ENCODE measurements at regions not wholly inside any gene's neighbourhood (a gene's known extent, or its start where the extent isn't known, plus 50 kb on each side); places are given as distances from the start of the nearest gene placed in this dataset.
A peak's percentile ranks its signal among the peaks of the same experiment; 100 is the strongest.

DNA sequence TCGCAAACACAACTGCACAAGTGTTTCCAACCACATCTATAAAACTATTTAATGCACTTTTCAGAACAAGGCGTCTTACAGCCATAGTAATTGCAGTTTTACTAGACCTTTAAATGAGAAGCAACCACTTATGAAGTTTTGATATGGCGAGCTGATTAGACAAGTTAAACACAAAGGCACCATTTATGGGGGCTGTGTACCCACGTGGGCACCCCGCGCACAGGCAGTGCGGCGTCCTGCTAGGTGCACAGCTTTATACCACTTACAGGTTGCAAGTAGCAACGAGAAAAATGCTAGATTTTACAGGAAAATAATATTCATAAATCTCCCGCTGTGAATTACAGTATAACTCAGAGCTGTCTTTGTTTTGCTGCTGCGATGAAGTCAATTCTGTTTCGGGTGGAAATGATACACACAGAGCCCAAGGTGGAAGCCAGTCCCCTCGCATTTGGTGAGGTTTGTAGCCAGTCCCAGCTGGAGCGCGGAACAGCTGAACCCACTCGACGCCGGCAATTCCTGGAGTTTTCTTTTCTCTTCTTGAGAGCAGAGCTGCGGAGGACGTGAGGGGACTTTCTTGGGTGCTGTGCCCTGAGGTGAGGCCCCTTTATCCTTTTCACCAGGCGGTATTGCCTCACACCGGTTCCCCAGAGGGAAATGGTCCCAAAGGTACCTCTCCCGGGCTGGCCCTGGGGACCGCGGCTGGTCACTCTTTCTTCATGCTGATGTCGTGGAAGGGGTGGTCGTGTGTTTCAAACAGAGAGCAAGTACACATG is 76.7 kb downstream of the PTGR3 start:
- in situ Hi-C loops (cut with HindIII; ENCODE audit: low sequenced_read_pairs): no loop called here
- H3K4me3 ChIP-seq (ENCODE audit: low read depth, low read length): no peak overlapping the region
- DNase-seq (ENCODE audit: low read depth, low spot score): no peak
- TF ChIP-seq, protein P1, sequence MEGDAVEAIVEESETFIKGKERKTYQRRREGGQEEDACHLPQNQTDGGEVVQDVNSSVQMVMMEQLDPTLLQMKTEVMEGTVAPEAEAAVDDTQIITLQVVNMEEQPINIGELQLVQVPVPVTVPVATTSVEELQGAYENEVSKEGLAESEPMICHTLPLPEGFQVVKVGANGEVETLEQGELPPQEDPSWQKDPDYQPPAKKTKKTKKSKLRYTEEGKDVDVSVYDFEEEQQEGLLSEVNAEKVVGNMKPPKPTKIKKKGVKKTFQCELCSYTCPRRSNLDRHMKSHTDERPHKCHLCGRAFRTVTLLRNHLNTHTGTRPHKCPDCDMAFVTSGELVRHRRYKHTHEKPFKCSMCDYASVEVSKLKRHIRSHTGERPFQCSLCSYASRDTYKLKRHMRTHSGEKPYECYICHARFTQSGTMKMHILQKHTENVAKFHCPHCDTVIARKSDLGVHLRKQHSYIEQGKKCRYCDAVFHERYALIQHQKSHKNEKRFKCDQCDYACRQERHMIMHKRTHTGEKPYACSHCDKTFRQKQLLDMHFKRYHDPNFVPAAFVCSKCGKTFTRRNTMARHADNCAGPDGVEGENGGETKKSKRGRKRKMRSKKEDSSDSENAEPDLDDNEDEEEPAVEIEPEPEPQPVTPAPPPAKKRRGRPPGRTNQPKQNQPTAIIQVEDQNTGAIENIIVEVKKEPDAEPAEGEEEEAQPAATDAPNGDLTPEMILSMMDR (IDR thresholded peaks at IDR 0.05; ENCODE audit: low read depth, low read length): no peak

DNA sequence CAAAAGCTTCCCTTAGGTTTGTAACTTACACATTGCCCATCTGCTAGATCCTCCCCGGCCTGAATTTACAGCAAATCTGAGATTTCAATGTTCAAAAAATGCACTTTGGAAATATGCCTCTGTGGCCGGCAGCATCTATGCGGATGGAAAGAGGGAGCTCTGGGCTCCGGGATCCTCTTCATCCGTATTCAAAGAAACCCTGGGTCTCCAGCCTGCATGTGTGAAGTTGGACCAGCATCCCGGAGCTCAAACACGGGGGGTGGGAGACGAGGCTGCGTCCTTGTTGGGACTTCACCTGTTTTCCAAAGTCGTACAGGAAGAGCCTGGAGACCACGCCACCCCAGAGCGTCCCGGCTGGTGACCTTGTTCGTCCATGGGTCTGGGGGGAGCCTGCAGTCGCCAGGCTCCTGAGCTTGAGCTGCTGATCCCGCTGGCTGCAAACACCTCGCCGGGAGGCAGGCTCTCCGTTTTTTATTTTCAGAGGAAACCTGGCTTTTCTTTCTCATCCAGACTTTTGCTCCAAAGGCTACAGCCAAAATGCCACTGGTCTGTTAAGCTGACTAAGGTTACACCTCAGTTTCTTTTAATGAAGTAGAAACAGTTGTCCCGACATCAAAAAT is 77.4 kb downstream of the PTGR3 start:
- DNase-seq (ENCODE audit: low read depth, low spot score): no peak
- in situ Hi-C loops (cut with HindIII; ENCODE audit: low sequenced_read_pairs): no loop called here
- TF ChIP-seq, protein P1 (IDR thresholded peaks at IDR 0.05; ENCODE audit: low read depth, low read length): no peak
- H3K4me3 ChIP-seq (ENCODE audit: low read depth, low read length): no peak overlapping the region

DNA sequence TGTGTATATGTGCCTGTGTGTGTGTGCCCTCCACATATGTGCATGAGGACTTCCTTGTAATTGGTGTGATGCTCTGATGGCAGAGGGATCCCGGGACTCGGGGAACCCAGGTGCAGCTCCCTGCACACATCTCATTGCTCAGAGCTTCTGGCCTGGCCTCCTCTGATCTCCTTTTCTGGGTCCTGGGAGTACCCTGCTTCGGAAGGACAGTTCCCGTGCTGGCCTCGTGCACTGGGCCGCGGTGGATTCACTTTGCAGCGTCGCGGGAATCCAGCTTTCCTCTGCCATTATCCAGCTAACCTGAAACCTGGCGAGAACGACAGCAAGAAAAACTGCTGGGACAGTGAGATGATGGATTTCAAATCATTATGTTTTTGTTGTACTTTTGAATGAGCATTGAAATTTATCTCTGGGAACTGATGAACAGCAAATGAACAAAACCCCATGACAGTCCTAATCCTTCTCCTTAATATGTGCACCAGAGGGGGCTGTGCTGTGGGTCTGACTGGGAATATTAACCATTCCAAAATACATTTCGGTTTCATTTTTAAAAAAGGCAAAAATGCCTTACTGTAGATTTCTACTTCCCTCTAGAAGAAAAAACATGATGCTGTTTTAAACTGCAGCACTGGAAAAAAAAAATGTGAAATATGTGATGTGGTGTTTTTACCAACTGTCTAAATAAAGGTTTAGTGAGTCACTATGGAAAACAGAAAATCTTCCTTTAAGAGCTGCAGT is 78.2 kb downstream of the PTGR3 start:
- in situ Hi-C loops (cut with HindIII; ENCODE audit: low sequenced_read_pairs): no loop called here
- TF ChIP-seq, protein P1 (IDR thresholded peaks at IDR 0.05; ENCODE audit: low read depth, low read length): peak; percentile 34
- peak; percentile 23 for DNase-seq (ENCODE audit: low read depth, low spot score)
- no peak overlapping the region for H3K4me3 ChIP-seq (ENCODE audit: low read depth, low read length)

DNA sequence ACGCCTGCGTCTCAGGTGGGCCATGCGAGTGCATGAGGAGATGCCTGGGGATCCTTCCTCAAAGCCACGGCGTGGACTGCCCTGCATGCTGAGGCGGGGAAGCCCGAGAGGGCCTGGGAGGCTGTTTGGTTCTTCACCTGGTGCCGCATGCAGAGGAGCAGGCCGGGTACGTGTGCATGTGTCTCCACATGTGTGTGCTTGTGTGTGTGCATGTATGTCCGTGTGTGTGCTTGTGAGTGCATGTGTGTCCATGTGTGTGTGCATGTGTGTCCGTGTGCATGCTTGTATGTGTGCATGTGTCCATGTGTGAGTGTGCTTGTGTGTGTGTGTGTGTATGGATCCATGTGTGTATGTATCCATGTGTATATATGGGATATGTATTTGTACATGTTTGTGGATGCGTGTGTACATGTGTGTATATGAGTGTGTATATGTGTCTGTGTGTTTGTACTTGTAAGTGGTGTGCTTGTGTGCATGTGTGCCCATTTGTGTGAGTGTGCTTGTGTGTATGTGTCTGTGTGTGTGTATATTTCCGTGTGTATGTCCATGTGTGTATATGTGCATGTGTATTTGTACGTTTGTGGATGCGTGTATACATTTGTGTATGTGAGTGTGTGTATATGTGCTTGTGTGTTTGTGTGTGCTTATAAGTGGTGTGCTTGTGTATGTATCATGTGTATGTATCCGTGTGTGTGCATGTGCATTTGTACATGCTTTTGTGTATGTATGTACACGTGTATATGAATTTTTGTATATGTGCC is 79.0 kb downstream of the PTGR3 start:
- in situ Hi-C loops (cut with HindIII; ENCODE audit: low sequenced_read_pairs): no loop called here
- no peak overlapping the region for H3K4me3 ChIP-seq (ENCODE audit: low read depth, low read length)
- no peak for DNase-seq (ENCODE audit: low read depth, low spot score)
- TF ChIP-seq, protein P1 (IDR thresholded peaks at IDR 0.05; ENCODE audit: low read depth, low read length): no peak

DNA sequence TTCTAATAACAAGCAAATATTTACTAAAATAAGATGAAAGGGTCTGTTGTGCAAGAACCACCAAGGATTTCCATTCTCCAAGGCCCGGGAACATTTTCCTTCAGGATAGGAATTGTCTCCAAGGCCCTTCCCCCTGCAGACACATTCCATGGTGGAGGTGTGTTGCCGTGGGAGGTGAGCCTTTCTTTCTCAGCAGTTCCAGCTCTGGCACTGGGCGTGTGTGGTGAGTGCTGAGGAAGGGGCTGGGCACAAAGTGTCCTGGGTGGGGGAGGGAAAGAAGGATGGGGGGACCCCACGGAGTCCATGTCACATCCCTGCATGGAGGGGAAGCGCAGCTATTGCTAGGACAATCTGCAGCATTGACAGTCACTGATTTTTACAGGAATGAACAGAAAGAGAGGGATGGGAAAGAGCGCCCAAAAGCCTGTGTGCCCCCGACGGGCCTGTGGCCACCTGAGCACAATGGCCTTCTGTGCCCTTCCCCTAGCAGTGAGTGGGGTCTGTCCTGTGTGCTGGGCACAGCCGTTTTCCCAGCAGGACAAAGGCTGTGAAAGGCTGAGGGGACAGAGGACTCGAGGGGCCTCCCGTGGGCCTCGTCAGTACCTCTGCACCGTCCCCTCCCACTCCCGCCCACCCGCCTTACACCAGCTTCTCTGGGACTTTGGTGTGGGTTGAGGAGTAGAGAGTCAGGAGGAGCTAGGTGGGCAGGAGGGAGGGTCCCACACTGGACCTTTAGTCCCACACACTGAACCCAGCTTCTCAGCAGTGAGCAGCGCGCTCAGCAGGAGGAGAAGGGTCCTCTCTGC is 79.8 kb downstream of the PTGR3 start:
- DNase-seq (ENCODE audit: low read depth, low spot score): no peak
- H3K4me3 ChIP-seq (ENCODE audit: low read depth, low read length): no peak overlapping the region
- in situ Hi-C loops (cut with HindIII; ENCODE audit: low sequenced_read_pairs): no loop called here
- TF ChIP-seq, protein P1 (IDR thresholded peaks at IDR 0.05; ENCODE audit: low read depth, low read length): no peak
